ENCODE measurements at regions not wholly inside any gene's neighbourhood (a gene's known extent, or its start where the extent isn't known, plus 50 kb on each side); places are given as distances from the start of the nearest gene placed in this dataset.
A peak's percentile ranks its signal among the peaks of the same experiment; 100 is the strongest.

DNA sequence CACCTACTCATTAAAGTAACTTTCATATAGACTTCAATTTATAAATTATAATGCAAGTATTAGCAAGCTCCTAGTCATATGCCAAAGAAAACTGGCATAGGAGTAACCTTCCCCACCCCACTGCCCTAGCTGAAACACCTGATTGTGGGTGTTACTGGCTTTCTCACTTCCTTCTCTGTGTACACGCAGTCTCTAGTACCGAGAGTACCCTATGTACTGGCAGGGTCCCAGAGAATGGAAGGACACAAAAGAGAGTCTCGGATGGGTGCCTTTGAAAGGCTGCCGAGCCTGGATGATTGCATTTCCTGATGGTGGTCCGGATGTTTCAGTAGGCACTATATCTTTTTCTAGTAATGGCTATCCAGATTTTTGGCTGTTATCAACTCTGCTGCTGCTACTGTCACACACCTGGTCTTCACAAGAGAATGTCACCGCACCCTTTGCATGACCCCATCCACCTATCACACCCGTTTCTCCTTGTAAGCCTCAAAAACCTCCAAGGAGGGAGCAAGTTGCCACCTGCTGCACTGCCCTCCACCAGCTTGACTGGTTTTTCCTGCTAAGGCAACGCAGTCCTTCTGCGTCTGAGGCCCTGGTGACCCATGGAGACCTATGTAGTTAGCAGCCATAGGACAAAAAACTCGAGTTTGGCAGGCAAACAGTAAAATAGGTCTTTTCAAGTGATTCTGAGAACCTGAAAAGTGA lies 53.8 kb upstream of the CLINT1 start (continued):
- TF ChIP-seq, protein P1, sequence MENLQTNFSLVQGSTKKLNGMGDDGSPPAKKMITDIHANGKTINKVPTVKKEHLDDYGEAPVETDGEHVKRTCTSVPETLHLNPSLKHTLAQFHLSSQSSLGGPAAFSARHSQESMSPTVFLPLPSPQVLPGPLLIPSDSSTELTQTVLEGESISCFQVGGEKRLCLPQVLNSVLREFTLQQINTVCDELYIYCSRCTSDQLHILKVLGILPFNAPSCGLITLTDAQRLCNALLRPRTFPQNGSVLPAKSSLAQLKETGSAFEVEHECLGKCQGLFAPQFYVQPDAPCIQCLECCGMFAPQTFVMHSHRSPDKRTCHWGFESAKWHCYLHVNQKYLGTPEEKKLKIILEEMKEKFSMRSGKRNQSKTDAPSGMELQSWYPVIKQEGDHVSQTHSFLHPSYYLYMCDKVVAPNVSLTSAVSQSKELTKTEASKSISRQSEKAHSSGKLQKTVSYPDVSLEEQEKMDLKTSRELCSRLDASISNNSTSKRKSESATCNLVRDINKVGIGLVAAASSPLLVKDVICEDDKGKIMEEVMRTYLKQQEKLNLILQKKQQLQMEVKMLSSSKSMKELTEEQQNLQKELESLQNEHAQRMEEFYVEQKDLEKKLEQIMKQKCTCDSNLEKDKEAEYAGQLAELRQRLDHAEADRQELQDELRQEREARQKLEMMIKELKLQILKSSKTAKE (IDR thresholded peaks at IDR 0.05; ENCODE audit: low read depth, poor library complexity, severe bottlenecking) = peak; percentile 58
- TF ChIP-seq, protein P2, sequence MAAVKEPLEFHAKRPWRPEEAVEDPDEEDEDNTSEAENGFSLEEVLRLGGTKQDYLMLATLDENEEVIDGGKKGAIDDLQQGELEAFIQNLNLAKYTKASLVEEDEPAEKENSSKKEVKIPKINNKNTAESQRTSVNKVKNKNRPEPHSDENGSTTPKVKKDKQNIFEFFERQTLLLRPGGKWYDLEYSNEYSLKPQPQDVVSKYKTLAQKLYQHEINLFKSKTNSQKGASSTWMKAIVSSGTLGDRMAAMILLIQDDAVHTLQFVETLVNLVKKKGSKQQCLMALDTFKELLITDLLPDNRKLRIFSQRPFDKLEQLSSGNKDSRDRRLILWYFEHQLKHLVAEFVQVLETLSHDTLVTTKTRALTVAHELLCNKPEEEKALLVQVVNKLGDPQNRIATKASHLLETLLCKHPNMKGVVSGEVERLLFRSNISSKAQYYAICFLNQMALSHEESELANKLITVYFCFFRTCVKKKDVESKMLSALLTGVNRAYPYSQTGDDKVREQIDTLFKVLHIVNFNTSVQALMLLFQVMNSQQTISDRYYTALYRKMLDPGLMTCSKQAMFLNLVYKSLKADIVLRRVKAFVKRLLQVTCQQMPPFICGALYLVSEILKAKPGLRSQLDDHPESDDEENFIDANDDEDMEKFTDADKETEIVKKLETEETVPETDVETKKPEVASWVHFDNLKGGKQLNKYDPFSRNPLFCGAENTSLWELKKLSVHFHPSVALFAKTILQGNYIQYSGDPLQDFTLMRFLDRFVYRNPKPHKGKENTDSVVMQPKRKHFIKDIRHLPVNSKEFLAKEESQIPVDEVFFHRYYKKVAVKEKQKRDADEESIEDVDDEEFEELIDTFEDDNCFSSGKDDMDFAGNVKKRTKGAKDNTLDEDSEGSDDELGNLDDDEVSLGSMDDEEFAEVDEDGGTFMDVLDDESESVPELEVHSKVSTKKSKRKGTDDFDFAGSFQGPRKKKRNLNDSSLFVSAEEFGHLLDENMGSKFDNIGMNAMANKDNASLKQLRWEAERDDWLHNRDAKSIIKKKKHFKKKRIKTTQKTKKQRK (IDR thresholded peaks at IDR 0.05; ENCODE audit: low read depth, low read length) = no peak
- no peak for TF ChIP-seq MYC (IDR thresholded peaks at IDR 0.05; ENCODE audit: insufficient read depth, insufficient read length, insufficient replicate concordance, low read length, severe bottlenecking)
- no peak for TF ChIP-seq MYB (IDR thresholded peaks at IDR 0.05; ENCODE audit: borderline replicate concordance, low read depth, low read length)
- no peak for TF ChIP-seq TAF1 (IDR thresholded peaks at IDR 0.05; ENCODE audit: borderline replicate concordance, low read depth, low read length)
- no peak for TF ChIP-seq SMARCA5 (IDR thresholded peaks at IDR 0.05)
- TF ChIP-seq, protein P3, sequence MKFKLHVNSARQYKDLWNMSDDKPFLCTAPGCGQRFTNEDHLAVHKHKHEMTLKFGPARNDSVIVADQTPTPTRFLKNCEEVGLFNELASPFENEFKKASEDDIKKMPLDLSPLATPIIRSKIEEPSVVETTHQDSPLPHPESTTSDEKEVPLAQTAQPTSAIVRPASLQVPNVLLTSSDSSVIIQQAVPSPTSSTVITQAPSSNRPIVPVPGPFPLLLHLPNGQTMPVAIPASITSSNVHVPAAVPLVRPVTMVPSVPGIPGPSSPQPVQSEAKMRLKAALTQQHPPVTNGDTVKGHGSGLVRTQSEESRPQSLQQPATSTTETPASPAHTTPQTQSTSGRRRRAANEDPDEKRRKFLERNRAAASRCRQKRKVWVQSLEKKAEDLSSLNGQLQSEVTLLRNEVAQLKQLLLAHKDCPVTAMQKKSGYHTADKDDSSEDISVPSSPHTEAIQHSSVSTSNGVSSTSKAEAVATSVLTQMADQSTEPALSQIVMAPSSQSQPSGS (IDR thresholded peaks at IDR 0.05; ENCODE audit: low read length) = no peak
- no peak for TF ChIP-seq EGR1 (IDR thresholded peaks at IDR 0.05; ENCODE audit: borderline replicate concordance in 1 of 2, low read depth in 2 of 2, low read length in 2 of 2)
- TF ChIP-seq EZH2 (IDR thresholded peaks at IDR 0.05; ENCODE audit: borderline replicate concordance, control insufficient read depth, low read depth, low read length) = no peak
- TF ChIP-seq BACH1 (IDR thresholded peaks at IDR 0.05; ENCODE audit: borderline replicate concordance) = peak; percentile 84; the same call in 1 of the 2 replicates
- TF ChIP-seq SPI1 (IDR thresholded peaks at IDR 0.05; ENCODE audit: borderline replicate concordance, insufficient read depth, low read depth, low read length) = peak; percentile 92; the same call in 1 of the 2 replicates
- TF ChIP-seq, protein P4, sequence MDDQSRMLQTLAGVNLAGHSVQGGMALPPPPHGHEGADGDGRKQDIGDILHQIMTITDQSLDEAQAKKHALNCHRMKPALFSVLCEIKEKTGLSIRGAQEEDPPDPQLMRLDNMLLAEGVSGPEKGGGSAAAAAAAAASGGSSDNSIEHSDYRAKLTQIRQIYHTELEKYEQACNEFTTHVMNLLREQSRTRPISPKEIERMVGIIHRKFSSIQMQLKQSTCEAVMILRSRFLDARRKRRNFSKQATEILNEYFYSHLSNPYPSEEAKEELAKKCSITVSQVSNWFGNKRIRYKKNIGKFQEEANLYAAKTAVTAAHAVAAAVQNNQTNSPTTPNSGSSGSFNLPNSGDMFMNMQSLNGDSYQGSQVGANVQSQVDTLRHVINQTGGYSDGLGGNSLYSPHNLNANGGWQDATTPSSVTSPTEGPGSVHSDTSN (IDR thresholded peaks at IDR 0.05; ENCODE audit: insufficient replicate concordance, low read depth, low read length) = no peak
- TF ChIP-seq EP300 (IDR thresholded peaks at IDR 0.05; ENCODE audit: borderline replicate concordance in 1 of 2, control insufficient read depth in 1 of 2, low read depth in 2 of 2, low read length in 2 of 2) = peak; percentile 79 to 87; a peak in 3 of 4 replicates
- TF ChIP-seq, protein P5, sequence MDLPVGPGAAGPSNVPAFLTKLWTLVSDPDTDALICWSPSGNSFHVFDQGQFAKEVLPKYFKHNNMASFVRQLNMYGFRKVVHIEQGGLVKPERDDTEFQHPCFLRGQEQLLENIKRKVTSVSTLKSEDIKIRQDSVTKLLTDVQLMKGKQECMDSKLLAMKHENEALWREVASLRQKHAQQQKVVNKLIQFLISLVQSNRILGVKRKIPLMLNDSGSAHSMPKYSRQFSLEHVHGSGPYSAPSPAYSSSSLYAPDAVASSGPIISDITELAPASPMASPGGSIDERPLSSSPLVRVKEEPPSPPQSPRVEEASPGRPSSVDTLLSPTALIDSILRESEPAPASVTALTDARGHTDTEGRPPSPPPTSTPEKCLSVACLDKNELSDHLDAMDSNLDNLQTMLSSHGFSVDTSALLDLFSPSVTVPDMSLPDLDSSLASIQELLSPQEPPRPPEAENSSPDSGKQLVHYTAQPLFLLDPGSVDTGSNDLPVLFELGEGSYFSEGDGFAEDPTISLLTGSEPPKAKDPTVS (IDR thresholded peaks at IDR 0.05; ENCODE audit: low read depth, low read length) = no peak
- TF ChIP-seq, protein P6, sequence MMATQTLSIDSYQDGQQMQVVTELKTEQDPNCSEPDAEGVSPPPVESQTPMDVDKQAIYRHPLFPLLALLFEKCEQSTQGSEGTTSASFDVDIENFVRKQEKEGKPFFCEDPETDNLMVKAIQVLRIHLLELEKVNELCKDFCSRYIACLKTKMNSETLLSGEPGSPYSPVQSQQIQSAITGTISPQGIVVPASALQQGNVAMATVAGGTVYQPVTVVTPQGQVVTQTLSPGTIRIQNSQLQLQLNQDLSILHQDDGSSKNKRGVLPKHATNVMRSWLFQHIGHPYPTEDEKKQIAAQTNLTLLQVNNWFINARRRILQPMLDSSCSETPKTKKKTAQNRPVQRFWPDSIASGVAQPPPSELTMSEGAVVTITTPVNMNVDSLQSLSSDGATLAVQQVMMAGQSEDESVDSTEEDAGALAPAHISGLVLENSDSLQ (IDR thresholded peaks at IDR 0.05) = no peak
